ENCODE measurements at regions not wholly inside any gene's neighbourhood (a gene's known extent, or its start where the extent isn't known, plus 50 kb on each side); places are given as distances from the start of the nearest gene placed in this dataset.
"Not testable (repeated sequence)": the region's sequence is repeated elsewhere in the genome, so short reads cannot be mapped to it uniquely, and the experiment has no call there.

- not testable (repeated sequence) for H2BK120ac ChIP-seq (ENCODE audit: low read depth, low read length); H3K9me3 ChIP-seq (ENCODE audit: control insufficient read depth, low read length); H3K23ac ChIP-seq (ENCODE audit: low read length in 2 of 2); H3K18ac ChIP-seq (ENCODE audit: low read depth in 1 of 2, low read length in 2 of 2); H3K9ac ChIP-seq (ENCODE audit: low read length); H4K8ac ChIP-seq (ENCODE audit: low read length); H3K4me2 ChIP-seq (ENCODE audit: low read length, poor library complexity, severe bottlenecking); H2AFZ ChIP-seq (ENCODE audit: low read depth, low read length); H3K14ac ChIP-seq (ENCODE audit: low read length in 2 of 2); H2BK5ac ChIP-seq (ENCODE audit: low read depth, low read length, poor library complexity, severe bottlenecking); H3K27me3 ChIP-seq (ENCODE audit: control insufficient read depth in 1 of 2, insufficient read depth in 1 of 2, low read length in 2 of 2); H3K79me1 ChIP-seq (replicated peaks; ENCODE audit: low read length, poor library complexity, severe bottlenecking); H3K4me1 ChIP-seq (ENCODE audit: control insufficient read depth, insufficient read depth, low read depth, low read length); H2AK5ac ChIP-seq (ENCODE audit: low read length, severe bottlenecking); H2BK12ac ChIP-seq (ENCODE audit: low read length in 2 of 2); H3K27ac ChIP-seq (ENCODE audit: low read length, poor library complexity, severe bottlenecking); H3K36me3 ChIP-seq (ENCODE audit: control insufficient read depth in 1 of 2, insufficient read depth in 2 of 2, low read depth in 1 of 2, low read length in 2 of 2); DNase-seq; H3K4me3 ChIP-seq (ENCODE audit: insufficient read depth in 1 of 2, low read depth in 1 of 2, low read length in 2 of 2); H2BK15ac ChIP-seq (ENCODE audit: low read depth, poor library complexity, severe bottlenecking); H3K4ac ChIP-seq (ENCODE audit: low read depth in 1 of 2, low read length in 2 of 2); H4K91ac ChIP-seq (ENCODE audit: low read length)
- 78% methylated on average over 1 of the region's 7 CpGs for WGBS
Observed at GRCh38 chr9:65504686-65505085, 171.0 kb upstream of the ZNG1E start.

- not testable (repeated sequence) for H3K27me3 ChIP-seq (ENCODE audit: control insufficient read depth in 1 of 2, insufficient read depth in 1 of 2, low read length in 2 of 2); H3K36me3 ChIP-seq (ENCODE audit: control insufficient read depth in 1 of 2, insufficient read depth in 2 of 2, low read depth in 1 of 2, low read length in 2 of 2); H3K14ac ChIP-seq (ENCODE audit: low read length in 2 of 2); H3K4me3 ChIP-seq (ENCODE audit: insufficient read depth in 1 of 2, low read depth in 1 of 2, low read length in 2 of 2); H3K9me3 ChIP-seq (ENCODE audit: control insufficient read depth, low read length); H3K4me1 ChIP-seq (ENCODE audit: control insufficient read depth, insufficient read depth, low read depth, low read length); H2BK12ac ChIP-seq (ENCODE audit: low read length in 2 of 2); H2AK5ac ChIP-seq (ENCODE audit: low read length, severe bottlenecking); H3K27ac ChIP-seq (ENCODE audit: low read length, poor library complexity, severe bottlenecking); H3K18ac ChIP-seq (ENCODE audit: low read depth in 1 of 2, low read length in 2 of 2); H2AFZ ChIP-seq (ENCODE audit: low read depth, low read length); H2BK5ac ChIP-seq (ENCODE audit: low read depth, low read length, poor library complexity, severe bottlenecking); H3K23ac ChIP-seq (ENCODE audit: low read length in 2 of 2); H3K4me2 ChIP-seq (ENCODE audit: low read length, poor library complexity, severe bottlenecking); H2BK15ac ChIP-seq (ENCODE audit: low read depth, poor library complexity, severe bottlenecking); DNase-seq; H2BK120ac ChIP-seq (ENCODE audit: low read depth, low read length); H3K4ac ChIP-seq (ENCODE audit: low read depth in 1 of 2, low read length in 2 of 2); H3K79me1 ChIP-seq (replicated peaks; ENCODE audit: low read length, poor library complexity, severe bottlenecking); H3K9ac ChIP-seq (ENCODE audit: low read length); H4K91ac ChIP-seq (ENCODE audit: low read length); H4K8ac ChIP-seq (ENCODE audit: low read length)
- WGBS, result no CpG with 5 or more reads among the region's 16 CpGs
Observed at GRCh38 chr9:65503696-65504095, 172.0 kb upstream of the ZNG1E start.

GRCh38 chr9:65482890-65483289 is 192.8 kb upstream of the ZNG1E start:
- not testable (repeated sequence) for H3K36me3 ChIP-seq (ENCODE audit: control insufficient read depth in 1 of 2, insufficient read depth in 2 of 2, low read depth in 1 of 2, low read length in 2 of 2); H3K79me1 ChIP-seq (replicated peaks; ENCODE audit: low read length, poor library complexity, severe bottlenecking); H2BK5ac ChIP-seq (ENCODE audit: low read depth, low read length, poor library complexity, severe bottlenecking); H4K8ac ChIP-seq (ENCODE audit: low read length); H3K4me1 ChIP-seq (ENCODE audit: control insufficient read depth, insufficient read depth, low read depth, low read length); H3K4me3 ChIP-seq (ENCODE audit: insufficient read depth in 1 of 2, low read depth in 1 of 2, low read length in 2 of 2); H4K91ac ChIP-seq (ENCODE audit: low read length); DNase-seq; H3K4ac ChIP-seq (ENCODE audit: low read depth in 1 of 2, low read length in 2 of 2); H2AK5ac ChIP-seq (ENCODE audit: low read length, severe bottlenecking); H2BK15ac ChIP-seq (ENCODE audit: low read depth, poor library complexity, severe bottlenecking); H3K23ac ChIP-seq (ENCODE audit: low read length in 2 of 2); H2AFZ ChIP-seq (ENCODE audit: low read depth, low read length); H3K9me3 ChIP-seq (ENCODE audit: control insufficient read depth, low read length); H2BK12ac ChIP-seq (ENCODE audit: low read length in 2 of 2); H3K14ac ChIP-seq (ENCODE audit: low read length in 2 of 2); H3K27ac ChIP-seq (ENCODE audit: low read length, poor library complexity, severe bottlenecking); H3K4me2 ChIP-seq (ENCODE audit: low read length, poor library complexity, severe bottlenecking); H2BK120ac ChIP-seq (ENCODE audit: low read depth, low read length); H3K18ac ChIP-seq (ENCODE audit: low read depth in 1 of 2, low read length in 2 of 2); H3K9ac ChIP-seq (ENCODE audit: low read length); H3K27me3 ChIP-seq (ENCODE audit: control insufficient read depth in 1 of 2, insufficient read depth in 1 of 2, low read length in 2 of 2)
- 79% methylated on average over 12 of the region's 13 CpGs for WGBS

GRCh38 chr9:65481291-65481690 is 194.4 kb upstream of the ZNG1E start:
- H4K8ac ChIP-seq (ENCODE audit: low read length); H3K4me2 ChIP-seq (ENCODE audit: low read length, poor library complexity, severe bottlenecking); H3K23ac ChIP-seq (ENCODE audit: low read length in 2 of 2); H3K18ac ChIP-seq (ENCODE audit: low read depth in 1 of 2, low read length in 2 of 2); H3K9me3 ChIP-seq (ENCODE audit: control insufficient read depth, low read length); H3K4ac ChIP-seq (ENCODE audit: low read depth in 1 of 2, low read length in 2 of 2); H2BK12ac ChIP-seq (ENCODE audit: low read length in 2 of 2); H3K27ac ChIP-seq (ENCODE audit: low read length, poor library complexity, severe bottlenecking); H3K27me3 ChIP-seq (ENCODE audit: control insufficient read depth in 1 of 2, insufficient read depth in 1 of 2, low read length in 2 of 2); H3K79me1 ChIP-seq (replicated peaks; ENCODE audit: low read length, poor library complexity, severe bottlenecking); H3K14ac ChIP-seq (ENCODE audit: low read length in 2 of 2); H3K9ac ChIP-seq (ENCODE audit: low read length); DNase-seq; H3K4me3 ChIP-seq (ENCODE audit: insufficient read depth in 1 of 2, low read depth in 1 of 2, low read length in 2 of 2); H3K4me1 ChIP-seq (ENCODE audit: control insufficient read depth, insufficient read depth, low read depth, low read length); H2BK5ac ChIP-seq (ENCODE audit: low read depth, low read length, poor library complexity, severe bottlenecking); H2BK120ac ChIP-seq (ENCODE audit: low read depth, low read length); H2AFZ ChIP-seq (ENCODE audit: low read depth, low read length); H2BK15ac ChIP-seq (ENCODE audit: low read depth, poor library complexity, severe bottlenecking); H4K91ac ChIP-seq (ENCODE audit: low read length); H2AK5ac ChIP-seq (ENCODE audit: low read length, severe bottlenecking); H3K36me3 ChIP-seq (ENCODE audit: control insufficient read depth in 1 of 2, insufficient read depth in 2 of 2, low read depth in 1 of 2, low read length in 2 of 2): not testable (repeated sequence)
- 86% methylated on average over 3 of the region's 10 CpGs for WGBS
